Neural progenitor cell (in vitro differentiated cells): ENCODE measurements at regions not wholly inside any gene's neighbourhood (a gene's known extent, or its start where the extent isn't known, plus 50 kb on each side); places are given as distances from the start of the nearest gene placed in this dataset.

ENCODE experiments used
- CTCF ChIP-seq: fragments of 200-600 bp; sonication (generic); IDR thresholded peaks from 2 replicates; pipeline ENCODE4 v1.5.1; 2017; ENCODE audit warnings: antibody characterized with exemption, mild to moderate bottlenecking
- EZH2 ChIP-seq: fragments of 200-600 bp; sonication (generic); IDR thresholded peaks from 2 replicates; pipeline ENCODE4 v1.6.1; 2017; ENCODE audit warnings: antibody characterized with exemption, mild to moderate bottlenecking, moderate library complexity
- EZH2phosphoT487 ChIP-seq: fragments of 200-600 bp; sonication (generic); IDR thresholded peaks from 2 replicates; pipeline ENCODE4 v1.6.1; 2017; ENCODE audit warnings: antibody characterized with exemption

- TF ChIP-seq CTCF (no peak), EZH2 (no peak), EZH2phosphoT487 (no peak)
Observed at GRCh38 chr17:65468321-65468720, 93.1 kb downstream of the AXIN2 start.
